GM18502 (cell line): ENCODE measurements at regions not wholly inside any gene's neighbourhood (a gene's known extent, or its start where the extent isn't known, plus 50 kb on each side); places are given as distances from the start of the nearest gene placed in this dataset.
"Not testable (repeated sequence)": the region's sequence is repeated elsewhere in the genome, so short reads cannot be mapped to it uniquely, and the experiment has no call there.

Experiments used
- ATAC-seq: cut with Tn5 transposase; IDR thresholded peaks from one replicate; pipeline ENCODE4 v1.9.1; 2021; ENCODE audit warnings: mild to moderate bottlenecking; ENCODE audit not compliant: unreplicated experiment, poor library complexity

- no peak for ATAC-seq
Observed at GRCh38 chr7:98724591-98724990, 107.5 kb downstream of the NPTX2 start.

GRCh38 chr7:98727146-98727709 lies 110.1 kb downstream of the NPTX2 start:
- ATAC-seq, result no peak

- ATAC-seq, result no peak
Observed at GRCh38 chr7:98728555-98728954, 111.5 kb downstream of the NPTX2 start.

- ATAC-seq, result no peak
Observed at GRCh38 chr7:98729121-98729520, 112.0 kb downstream of the NPTX2 start.

GRCh38 chr7:98730326-98730725 lies 113.2 kb downstream of the NPTX2 start:
- ATAC-seq, result no peak

GRCh38 chr7:98731651-98732050 lies 114.6 kb downstream of the NPTX2 start:
- ATAC-seq, result no peak

GRCh38 chr7:98733036-98733435 lies 116.0 kb downstream of the NPTX2 start:
- ATAC-seq, result peak; percentile 61

- ATAC-seq, result no peak
Observed at GRCh38 chr7:98735801-98736200, 118.7 kb downstream of the NPTX2 start.

- not testable (repeated sequence) for ATAC-seq
Observed at GRCh38 chr7:98736461-98736860, 119.4 kb downstream of the NPTX2 start.

- ATAC-seq, result no peak
Observed at GRCh38 chr7:98737176-98737575, 120.1 kb downstream of the NPTX2 start.

- no peak for ATAC-seq
Observed at GRCh38 chr7:98740643-98741042, 123.6 kb downstream of the NPTX2 start.

- no peak for ATAC-seq
Observed at GRCh38 chr7:98745722-98746318, 124.0 kb downstream of the TMEM130 start.

- no peak for ATAC-seq
Observed at GRCh38 chr7:98748090-98748489, 121.7 kb downstream of the TMEM130 start.

- ATAC-seq, result no peak
Observed at GRCh38 chr7:98753176-98753575, 116.6 kb downstream of the TMEM130 start.

- ATAC-seq, result no peak
Observed at GRCh38 chr7:98753989-98754479, 115.8 kb downstream of the TMEM130 start.

- ATAC-seq, result no peak
Observed at GRCh38 chr7:98755138-98755898, 114.5 kb downstream of the TMEM130 start.

GRCh38 chr7:98758157-98758556 lies 111.7 kb downstream of the TMEM130 start:
- no peak for ATAC-seq

- ATAC-seq, result no peak
Observed at GRCh38 chr7:98760201-98760651, 109.6 kb downstream of the TMEM130 start.

- ATAC-seq, result no peak
Observed at GRCh38 chr7:98761225-98761624, 108.6 kb downstream of the TMEM130 start.

GRCh38 chr7:98762620-98763019 lies 107.2 kb downstream of the TMEM130 start:
- no peak for ATAC-seq

GRCh38 chr7:98763441-98763840 lies 106.4 kb downstream of the TMEM130 start:
- ATAC-seq, result no peak
